Left forelimb (tissue), 1 donor: ENCODE measurements at regions not wholly inside any gene's neighbourhood (a gene's known extent, or its start where the extent isn't known, plus 50 kb on each side); places are given as distances from the start of the nearest gene placed in this dataset.

ENCODE experiments used
- DNase-seq: peaks from one replicate; pipeline ENCODE4 v3.0.0-alpha.2; 2018; ENCODE audit warnings: low spot score

DNA sequence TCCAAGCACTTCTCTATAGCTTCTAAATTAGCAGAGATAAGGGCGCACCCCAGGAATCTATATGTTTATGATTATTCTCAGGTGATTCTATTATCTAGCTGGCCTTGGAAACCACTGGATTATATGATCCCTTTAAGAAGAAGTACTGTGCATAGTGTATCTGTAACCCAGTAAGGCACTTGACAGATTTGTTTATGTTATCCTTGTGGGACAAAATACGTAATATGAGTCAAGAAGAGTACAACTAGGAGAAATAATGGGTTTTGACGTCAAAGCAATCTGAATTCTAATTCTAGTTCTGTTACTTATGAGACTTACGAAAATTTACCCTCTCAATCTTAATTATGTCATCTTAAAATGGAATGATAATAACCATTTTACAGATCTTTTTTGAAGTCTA, 259.6 kb upstream of the NAV3 start:
- DNase-seq, result no peak

DNA sequence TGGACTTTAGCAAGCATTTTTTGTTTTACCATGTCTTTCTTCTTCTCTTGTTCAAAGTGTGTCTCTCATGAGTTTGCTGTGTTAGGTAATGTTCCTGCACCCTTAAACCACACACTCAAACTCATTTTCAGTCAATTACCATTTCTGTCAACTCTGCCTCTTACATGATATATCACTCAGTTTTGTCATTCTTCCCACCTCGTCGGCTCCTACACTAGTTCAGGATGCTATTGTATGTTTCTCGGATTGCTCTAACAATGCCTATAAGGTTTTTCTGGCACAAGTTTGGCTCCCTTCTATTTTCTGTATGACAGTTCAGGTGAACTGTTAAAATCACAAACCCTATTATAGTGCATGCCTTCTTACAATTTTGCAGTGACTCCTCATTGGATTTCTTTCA, 260.8 kb upstream of the NAV3 start:
- no peak for DNase-seq

DNA sequence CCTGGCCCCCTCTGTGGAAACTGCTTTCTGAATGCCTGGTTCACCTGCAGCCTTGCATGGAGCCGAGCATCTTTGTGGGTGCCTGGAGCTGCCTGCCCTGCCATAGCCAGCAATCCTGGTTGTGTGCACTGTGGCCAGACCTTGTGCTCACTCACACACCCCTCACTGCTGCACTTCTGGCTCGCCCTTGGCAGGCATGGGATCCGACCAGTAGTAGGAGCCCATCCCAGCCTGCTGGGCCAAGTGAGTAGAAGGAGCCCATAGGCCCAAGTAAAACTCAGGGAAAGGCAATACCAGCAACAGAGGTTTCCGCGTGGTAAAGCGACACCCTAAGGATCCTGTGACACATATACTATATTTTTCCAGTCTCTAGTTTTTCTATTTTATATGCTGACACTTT, 270.0 kb upstream of the NAV3 start:
- no peak for DNase-seq

DNA sequence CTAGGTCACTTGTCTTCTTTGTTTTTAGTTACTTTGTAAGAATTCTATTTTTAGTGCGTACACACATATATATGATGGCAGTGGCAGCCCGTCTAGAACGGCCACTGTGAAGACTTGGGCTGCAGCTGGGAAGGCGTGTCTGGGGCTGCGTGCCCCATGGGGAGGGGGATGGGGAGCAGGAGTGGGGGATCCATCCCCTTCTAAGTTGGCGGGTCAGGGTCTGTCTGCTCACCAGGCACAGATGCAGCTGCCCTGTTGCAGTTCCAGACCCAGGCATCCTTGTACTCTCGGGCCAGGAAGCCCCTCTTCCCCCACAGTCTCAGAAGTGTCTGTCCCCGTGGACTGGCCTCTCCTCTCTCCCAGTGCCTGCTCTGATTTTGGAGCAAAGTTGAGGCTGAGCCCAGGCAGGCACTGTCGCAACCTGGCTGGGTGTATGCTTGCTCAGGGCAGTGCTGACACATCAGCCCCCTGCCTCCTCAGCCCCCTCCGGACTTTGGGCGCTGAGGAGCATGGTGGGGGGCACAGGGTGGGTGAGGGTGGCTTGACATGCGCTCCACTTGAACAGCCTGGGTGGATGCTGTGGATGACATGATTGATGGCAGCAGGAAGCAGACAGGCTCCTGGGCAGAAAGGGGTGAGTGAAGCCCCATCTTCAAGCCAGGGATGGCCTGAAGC, 271.2 kb upstream of the NAV3 start:
- no peak for DNase-seq

DNA sequence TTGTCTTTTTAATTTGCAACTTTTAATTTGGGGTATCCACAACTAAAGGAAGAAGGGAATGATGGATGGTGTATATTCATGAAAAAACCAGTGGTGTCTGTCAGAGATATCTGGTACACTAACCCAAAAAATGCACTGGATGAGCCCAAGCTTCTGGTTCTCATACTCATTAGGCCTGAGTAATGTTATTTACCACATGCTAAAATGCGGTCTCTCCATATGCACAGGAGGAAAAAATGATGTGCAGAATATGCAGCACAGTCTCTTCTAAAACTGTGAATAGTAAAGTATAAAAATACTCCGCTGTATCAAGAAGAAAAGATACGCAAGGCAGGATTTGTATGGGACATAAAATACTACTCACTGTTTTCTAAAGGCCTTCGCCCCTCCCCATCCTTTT, 275.6 kb upstream of the NAV3 start:
- no peak for DNase-seq

DNA sequence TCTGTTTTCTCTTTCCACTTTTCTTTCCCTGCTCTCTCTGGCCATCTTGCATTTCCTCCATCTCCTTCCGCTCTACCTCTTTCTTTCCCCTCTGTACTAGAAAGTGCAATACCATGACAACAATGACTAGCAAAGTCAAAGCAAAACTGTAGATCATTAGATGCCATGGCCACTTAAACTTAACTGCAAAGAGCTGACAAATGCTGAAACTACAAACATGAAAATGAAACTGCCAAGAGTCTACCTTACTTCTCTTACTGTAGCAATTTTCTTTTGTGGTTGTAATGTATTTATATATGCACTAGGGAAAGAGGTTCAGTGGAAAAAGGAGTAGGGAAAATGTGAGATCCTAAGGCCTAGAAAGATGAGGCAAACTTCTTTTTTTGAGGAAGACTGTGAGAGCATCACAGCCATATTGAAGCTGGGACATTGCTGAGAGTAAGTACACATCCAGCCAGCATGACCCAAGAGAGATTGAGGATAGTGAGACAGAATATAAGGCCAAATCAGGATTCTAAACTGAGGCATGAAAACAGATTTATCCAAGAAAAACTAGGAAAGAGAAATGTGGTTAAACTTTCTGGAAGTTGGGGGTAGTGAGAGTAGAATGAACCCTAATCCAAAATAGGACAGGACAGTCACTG, 276.6 kb upstream of the NAV3 start:
- DNase-seq, result no peak

DNA sequence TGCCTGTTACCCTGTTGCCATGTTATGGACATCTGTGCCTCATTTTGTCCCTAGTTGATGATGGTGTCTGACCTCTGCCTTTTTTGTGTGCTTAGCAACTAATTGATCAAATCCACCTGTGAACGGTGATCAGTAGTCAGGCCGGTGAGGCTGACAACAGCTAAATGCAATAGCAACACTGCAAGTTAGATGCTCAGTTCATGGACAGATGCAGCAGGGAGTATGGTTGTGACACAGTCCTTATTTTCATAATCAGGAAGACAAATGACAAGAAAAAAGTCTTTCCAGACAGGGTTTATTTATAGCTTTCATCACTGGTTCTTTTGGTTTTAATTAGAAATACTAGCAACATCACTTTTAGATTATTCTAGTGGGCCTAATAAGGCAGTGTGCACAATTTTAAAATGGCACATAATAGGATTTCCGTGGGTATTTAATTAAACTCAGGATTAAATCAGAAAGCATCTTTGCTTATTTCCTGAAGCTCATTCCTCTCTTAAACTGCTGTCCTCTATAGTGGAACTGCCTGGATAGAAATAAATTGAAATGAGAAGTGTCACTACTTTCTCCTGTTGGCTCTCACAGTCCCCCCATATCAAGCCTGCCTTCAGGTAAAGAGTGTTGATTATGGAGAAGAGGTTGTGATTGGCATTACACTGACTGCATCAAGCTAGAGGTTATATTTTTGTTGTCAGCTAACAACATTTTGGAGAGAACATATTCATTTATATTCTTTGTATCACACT, 281.1 kb upstream of the NAV3 start:
- DNase-seq, result no peak

DNA sequence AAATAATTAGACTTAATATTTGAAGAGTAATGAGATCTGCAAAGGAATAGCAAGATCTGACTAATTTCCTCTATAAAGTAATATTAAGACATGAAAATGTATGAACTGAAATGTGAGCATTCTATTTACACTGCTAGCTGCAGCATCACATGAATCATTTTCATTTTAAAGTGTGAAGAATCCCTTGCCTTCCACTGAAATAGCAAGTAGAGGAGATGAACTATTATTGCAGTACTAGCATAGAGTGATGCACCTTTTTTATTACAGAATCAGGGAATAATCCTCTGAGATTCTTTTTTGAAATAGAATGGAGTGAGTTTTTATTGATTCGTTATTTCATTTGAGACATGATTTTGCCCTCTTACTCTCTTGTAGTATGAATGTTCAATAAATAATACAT, 281.9 kb upstream of the NAV3 start:
- no peak for DNase-seq

DNA sequence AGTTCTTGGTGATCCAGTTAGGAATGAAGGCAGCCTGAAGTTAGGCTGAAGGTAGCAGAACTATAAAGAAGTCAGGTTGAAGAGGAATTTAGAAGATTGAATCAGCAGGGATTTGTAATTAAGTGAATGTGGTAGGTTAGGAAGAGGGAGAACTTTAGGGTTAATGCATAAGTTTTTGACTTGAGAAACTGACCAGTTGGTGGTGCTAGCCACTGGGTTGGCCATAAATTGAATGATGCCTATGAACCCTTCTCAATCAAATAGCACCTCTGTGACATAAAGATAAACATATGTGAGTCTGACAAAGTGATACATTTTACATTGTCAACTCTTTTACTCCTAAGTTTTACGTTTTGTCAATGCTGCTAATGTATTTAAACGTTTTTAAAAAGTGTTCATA, 290.6 kb upstream of the NAV3 start:
- DNase-seq, result no peak

DNA sequence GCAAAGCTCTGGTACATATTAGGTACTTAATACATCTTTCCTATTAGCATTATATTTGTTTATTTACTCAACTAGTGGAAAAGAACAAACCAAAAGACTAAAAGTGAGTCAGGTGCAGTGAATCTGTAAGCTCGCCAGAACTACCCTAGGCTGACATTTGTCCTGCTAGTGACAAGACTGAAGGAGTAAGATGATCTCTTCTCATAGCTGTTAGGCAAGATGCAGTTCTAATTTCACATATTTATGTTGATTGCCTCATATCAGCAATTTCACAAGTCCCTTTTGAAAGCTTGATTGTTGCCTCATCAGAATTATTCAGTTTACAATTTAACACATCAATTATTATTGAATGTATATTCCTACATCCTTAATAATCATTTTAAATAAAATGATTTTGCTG, 293.0 kb upstream of the NAV3 start:
- DNase-seq, result no peak

DNA sequence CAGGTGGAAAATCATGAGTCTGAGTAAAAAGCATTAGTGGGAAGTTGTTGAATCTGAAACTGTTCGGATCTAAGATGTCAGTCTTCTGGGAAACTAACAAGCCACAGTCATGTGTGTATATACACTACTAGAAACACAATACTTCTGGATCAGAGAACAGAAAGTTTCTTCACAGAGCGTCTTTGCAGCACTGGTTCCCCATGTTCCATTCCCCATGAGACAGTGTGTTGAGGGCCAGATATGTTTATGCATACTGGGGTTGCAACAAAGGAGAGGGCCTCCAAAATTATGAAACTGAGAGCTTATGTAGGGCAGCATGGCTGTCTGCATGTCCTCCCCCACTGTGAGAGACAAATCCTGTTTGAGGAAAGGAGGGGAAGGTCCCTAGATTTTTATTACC, 295.0 kb upstream of the NAV3 start:
- no peak for DNase-seq

DNA sequence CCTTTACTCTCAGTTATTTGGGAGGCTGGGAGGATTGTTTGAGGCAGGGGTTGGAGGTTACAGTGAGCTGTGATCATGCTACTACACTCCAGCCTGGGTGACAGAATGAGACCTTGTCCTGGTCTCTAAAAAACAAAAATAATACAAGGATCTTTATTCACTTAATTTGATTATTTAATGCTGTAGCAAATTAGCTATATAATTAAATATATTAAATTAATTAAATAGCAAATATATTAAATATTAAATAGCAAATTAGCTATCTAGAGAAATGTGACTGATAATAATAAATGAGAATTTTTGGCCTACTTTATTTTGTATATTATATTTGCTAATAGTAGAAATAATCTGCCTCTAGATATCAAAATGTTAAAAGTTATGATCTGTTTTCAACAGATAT, 298.8 kb upstream of the NAV3 start:
- DNase-seq, result no peak

DNA sequence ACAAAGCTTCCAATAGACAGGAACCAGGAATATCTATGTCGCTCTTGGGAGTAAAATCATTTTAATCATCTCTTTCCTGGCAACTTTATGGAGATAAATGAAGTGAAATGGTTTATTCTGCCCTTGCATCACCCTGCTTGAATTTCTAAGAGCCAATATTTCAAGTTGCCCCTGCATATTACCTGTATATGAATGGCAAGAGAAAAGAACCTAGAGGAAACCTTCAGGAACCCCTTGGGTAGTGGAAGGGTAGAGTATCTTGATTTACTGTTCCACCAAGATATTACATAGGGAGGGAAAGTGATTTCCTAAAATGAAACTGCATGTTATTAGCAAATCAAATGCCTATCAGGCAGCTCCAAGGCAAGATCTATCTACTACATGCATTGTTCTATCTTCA, 308.4 kb upstream of the NAV3 start:
- no peak for DNase-seq

DNA sequence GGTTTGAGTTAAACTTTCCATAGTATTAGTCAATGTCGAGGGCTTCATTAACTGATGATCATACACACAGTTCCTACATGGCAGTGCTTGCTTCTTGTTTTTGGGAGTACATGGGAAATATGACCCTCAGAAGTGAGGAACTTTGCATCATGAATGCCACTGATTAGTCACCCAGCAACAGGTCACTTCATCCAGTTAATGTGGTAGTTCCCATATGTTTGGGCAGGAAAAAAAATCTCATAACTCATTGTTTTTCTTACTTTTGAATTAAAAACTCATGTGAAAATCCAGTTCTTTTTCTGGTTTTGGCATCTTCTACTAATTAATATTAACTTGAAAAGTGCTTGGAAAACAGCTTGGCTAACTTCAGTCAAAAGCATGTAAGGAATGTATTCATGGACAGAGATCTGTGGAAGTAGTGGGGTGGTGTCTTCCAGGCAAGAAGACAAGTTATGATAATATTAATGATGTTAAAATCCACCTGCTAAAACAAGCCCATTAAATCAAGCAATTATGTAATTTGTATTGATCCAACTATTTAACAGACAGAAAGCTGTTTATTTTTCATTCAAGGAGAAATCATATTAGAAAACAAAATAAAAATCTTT, 309.1 kb upstream of the NAV3 start:
- no peak for DNase-seq

DNA sequence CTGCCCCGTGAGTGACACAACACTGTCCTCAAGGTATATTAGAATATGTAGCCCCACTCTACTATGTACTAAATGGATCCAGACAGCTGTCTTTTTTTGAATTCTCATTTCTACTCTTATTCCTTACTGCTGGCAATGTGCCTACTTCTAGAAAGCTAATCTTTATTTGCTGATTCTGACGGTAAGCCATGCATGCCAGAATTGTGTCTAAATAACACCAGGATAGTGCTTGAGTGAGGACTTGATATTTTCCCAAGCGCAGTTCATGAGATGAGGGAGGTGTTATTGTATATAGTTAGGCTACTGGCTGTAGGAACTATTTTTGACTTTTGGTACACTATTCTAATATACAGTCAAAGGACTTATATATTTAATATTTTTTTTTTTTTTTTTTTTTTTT, 316.2 kb upstream of the NAV3 start:
- no peak for DNase-seq

DNA sequence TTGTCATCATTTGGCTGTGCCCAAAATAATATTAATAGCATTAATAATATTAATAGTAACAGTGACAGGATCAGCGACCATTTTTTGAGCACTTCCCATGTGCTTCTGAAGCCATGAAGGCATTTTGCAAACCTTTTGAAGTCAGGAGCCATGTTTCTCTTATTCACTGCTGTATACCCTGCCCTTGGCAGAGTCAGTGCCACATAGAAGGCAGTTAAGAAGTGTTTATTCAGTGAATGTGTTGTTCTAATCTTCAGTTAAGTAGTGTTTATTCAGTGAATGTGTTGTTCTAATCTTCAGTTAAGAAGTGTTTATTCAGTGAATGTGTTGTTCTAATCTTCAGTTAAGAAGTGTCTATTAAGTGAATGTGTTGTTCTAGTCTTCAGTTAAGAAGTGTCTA, 319.7 kb upstream of the NAV3 start:
- DNase-seq, result no peak

DNA sequence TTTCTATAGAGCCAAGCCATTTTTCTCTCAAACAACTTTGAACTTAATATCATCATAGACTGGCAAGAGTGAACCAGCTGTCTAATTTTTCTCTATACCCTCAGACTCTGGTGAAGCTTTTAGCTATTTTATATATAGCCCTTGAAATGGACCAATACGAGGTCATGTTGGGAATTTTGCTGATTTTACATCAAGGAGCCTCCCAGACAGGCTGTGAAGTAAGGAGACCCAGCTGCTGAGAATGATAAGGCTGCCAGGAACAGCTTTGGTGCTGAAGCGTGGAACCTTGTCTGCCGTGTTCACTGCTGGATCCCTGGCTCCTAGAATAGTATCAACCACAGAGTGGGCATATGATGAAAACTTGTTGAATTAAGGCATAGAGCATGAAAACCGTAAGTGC, 326.2 kb upstream of the NAV3 start:
- DNase-seq, result no peak

DNA sequence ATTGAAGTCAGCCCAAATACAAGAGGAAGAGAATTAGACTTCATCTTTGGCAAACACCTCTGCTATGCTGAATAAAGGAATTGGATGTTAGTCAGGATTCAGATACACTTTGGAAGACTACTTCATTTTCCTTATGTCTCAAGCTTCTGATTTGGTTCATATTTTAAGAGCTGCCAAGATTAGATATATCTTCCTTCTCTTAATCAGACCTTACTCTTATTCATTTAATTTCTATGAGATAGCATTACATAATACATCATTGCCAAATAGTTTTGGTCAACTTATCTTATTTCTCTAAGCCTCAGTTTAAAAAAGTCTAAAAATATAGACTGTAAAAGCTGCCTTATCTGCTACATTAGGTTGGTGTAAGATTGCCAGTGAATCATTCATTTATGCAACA, 330.6 kb upstream of the NAV3 start:
- DNase-seq, result no peak

DNA sequence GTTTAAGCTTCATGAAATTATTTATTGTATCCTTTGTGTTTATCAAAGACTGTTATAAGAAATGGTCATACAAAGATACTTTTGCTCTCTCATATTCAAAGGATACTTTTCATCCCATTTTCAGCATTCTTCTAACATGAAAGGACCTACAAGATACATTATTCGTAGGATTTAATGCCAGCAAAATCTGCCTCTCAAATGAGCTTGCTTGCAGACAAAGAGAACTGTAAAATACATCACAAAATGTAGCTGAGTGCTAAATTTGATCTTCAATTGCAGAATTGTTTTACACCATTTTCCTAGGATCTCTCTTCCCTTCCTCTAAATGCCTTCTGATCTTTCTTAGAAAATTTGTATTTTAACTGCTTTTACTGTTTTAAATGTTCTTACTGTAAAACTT, 333.0 kb upstream of the NAV3 start:
- DNase-seq, result no peak

DNA sequence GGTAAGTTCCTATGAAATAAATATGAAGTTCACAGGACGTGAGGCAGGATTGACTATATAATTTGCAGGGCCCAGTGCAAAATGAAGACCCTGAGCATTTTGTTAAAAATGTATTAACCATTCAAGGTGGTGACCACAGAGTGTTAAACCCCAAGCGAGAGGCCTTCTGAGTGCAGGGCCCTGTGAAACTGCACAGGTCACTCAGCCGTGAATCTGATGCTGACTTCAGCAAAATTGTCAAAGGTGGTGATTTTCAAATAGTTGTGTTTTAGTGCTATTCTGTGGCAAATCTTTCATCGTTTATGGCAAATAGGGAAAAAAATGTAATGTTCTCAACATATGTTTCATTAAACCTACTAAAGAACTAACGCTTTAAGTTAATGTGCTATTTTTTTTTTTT, 334.0 kb upstream of the NAV3 start:
- DNase-seq, result no peak

DNA sequence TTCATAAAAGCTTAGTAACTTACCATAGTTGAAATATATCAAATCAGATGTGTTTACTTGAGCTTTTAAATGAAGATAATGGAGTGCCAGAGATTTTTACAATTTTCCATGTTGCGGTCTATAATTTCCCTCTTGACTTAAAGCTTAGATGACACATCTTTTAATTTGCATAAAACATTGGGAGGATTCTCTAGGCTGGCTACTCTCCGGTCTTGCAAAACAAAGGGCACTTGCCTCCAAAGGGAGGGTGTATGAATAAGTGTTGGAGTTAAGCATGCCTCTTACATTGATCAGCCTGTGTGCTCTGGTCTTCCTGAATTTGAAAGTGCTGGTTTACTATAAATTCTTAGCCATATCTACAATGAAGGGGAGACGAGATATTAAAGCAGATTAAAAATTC, 336.4 kb upstream of the NAV3 start:
- no peak for DNase-seq

DNA sequence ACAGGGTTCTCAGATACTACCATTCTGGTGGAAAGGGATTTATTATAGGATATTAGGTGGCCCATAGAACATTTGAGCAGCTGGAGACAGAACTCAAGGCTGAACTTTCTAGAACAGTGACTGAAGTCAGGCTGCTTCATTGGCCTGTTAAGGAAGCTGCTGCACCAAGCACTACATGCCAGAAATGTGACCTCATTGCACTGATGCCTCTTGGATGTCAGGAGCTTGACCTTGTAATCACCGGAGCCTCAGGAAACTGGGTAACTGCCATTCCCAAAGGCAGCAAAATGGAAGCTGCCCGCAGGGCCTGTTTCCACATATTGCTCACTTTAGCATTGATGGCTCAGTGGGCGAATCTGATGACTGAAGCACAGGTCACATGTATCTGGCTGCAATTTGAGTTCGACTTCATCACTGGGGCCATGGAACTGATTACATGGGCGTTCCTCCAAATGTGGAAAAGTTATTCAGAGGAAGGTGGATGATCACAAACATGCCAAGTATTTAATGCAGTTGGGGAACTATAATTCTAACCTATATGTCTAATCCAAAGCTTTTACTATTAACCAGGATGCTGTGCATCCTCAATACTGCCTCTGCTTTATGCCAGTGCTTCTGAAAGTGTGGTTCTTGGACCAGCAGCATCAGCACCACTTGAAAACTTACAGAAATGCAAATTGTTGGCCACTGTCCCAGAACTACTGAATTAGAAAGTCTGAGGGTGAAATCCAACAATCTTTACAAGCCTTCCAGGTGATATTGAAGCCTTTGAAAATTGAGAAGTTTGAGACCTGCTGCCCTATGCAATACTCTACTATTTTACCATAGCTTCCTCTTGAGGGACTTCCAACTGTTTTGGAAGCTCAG, 337.2 kb upstream of the NAV3 start:
- no peak for DNase-seq
